ENCODE measurements at regions not wholly inside any gene's neighbourhood (a gene's known extent, or its start where the extent isn't known, plus 50 kb on each side); places are given as distances from the start of the nearest gene placed in this dataset.

GRCh38 chr16:25587783-25588182, 104.0 kb upstream of the HS3ST4 start (continued):
- no peak for TF ChIP-seq ATF6 (CRISPR knock-in tag; IDR thresholded peaks at IDR 0.05)

DNA sequence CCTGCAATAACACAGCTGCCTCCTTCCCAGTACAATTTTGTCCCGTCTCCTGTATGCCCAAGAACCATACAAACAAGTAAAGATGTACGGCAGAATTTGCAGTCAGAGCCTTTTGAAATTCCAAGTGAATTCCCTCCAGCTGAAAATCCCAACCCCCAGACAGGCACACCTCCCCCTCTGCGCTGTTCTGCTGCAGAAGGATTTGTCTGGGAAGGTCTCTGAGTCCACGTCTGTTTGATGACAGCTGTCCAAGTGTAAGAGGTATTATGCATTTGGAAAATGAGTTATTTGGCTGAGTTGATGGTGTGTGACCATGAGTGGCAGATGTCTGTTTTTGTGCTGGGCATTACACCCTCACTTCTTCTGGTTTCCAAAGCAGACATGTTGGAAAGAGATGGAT, 104.9 kb upstream of the HS3ST4 start:
- no peak overlapping the region for H3K4me3 Mint-ChIP-seq
- TF ChIP-seq OVOL2 (CRISPR knock-in tag; IDR thresholded peaks at IDR 0.05; ENCODE audit: borderline replicate concordance) (no peak), PREB (CRISPR knock-in tag; IDR thresholded peaks at IDR 0.05; ENCODE audit: borderline replicate concordance) (no peak)
- ATAC-seq (no peak), DNase-seq (ENCODE audit: low spot score) (no peak)
- H3K9me3 Mint-ChIP-seq, result peaks cover 35% of the 10 kb centered on the region
- ChIA-PET CTCF (no interaction called here), POLR2A (no interaction called here)
- no peak overlapping the region for H3K27ac Mint-ChIP-seq
- H3K36me3 Mint-ChIP-seq, result peaks cover 16% of the 10 kb centered on the region
- no peaks in the 10 kb centered on the region for H3K27me3 Mint-ChIP-seq (ENCODE audit: low read depth)
- peaks cover 7% of the 10 kb centered on the region for H3K4me1 Mint-ChIP-seq

DNA sequence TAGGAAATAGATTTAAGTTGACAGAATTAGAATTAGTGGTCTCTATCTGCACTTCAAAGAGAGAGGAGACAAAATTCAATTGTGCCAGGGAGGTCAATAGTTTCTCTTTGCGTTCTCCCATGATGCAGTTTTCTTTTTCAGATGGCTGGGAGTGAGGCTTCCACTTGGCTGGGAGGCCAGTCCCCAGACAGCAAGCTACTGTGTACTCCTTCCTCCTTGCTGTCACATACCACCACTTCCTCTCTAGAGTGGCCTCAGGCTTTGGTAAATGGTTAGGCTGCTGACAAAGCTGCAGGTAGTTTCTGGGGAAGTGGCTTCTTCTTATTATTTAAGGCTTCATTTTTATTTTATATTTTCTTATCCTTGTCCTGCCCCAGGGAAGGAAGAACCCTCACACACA, 106.2 kb upstream of the HS3ST4 start:
- H3K4me3 Mint-ChIP-seq, result no peak overlapping the region
- peaks cover 7% of the 10 kb centered on the region for H3K4me1 Mint-ChIP-seq
- TF ChIP-seq ZNF671 (CRISPR knock-in tag; IDR thresholded peaks at IDR 0.05) (no peak), OVOL2 (CRISPR knock-in tag; IDR thresholded peaks at IDR 0.05; ENCODE audit: borderline replicate concordance) (no peak), CBFB (CRISPR knock-in tag; IDR thresholded peaks at IDR 0.05; ENCODE audit: low read depth) (no peak), GABPB1 (CRISPR knock-in tag; IDR thresholded peaks at IDR 0.05) (no peak), RORB (CRISPR knock-in tag; IDR thresholded peaks at IDR 0.05) (no peak), IRF1 (CRISPR knock-in tag; IDR thresholded peaks at IDR 0.05) (no peak), RELA (CRISPR knock-in tag; IDR thresholded peaks at IDR 0.05; ENCODE audit: borderline replicate concordance) (no peak)
- TF ChIP-seq, protein P1, sequence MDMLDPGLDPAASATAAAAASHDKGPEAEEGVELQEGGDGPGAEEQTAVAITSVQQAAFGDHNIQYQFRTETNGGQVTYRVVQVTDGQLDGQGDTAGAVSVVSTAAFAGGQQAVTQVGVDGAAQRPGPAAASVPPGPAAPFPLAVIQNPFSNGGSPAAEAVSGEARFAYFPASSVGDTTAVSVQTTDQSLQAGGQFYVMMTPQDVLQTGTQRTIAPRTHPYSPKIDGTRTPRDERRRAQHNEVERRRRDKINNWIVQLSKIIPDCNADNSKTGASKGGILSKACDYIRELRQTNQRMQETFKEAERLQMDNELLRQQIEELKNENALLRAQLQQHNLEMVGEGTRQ (CRISPR knock-in tag; IDR thresholded peaks at IDR 0.05), result no peak
- TF ChIP-seq, protein P2, sequence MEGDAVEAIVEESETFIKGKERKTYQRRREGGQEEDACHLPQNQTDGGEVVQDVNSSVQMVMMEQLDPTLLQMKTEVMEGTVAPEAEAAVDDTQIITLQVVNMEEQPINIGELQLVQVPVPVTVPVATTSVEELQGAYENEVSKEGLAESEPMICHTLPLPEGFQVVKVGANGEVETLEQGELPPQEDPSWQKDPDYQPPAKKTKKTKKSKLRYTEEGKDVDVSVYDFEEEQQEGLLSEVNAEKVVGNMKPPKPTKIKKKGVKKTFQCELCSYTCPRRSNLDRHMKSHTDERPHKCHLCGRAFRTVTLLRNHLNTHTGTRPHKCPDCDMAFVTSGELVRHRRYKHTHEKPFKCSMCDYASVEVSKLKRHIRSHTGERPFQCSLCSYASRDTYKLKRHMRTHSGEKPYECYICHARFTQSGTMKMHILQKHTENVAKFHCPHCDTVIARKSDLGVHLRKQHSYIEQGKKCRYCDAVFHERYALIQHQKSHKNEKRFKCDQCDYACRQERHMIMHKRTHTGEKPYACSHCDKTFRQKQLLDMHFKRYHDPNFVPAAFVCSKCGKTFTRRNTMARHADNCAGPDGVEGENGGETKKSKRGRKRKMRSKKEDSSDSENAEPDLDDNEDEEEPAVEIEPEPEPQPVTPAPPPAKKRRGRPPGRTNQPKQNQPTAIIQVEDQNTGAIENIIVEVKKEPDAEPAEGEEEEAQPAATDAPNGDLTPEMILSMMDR (IDR thresholded peaks at IDR 0.05), result no peak
- TF ChIP-seq, protein P3, sequence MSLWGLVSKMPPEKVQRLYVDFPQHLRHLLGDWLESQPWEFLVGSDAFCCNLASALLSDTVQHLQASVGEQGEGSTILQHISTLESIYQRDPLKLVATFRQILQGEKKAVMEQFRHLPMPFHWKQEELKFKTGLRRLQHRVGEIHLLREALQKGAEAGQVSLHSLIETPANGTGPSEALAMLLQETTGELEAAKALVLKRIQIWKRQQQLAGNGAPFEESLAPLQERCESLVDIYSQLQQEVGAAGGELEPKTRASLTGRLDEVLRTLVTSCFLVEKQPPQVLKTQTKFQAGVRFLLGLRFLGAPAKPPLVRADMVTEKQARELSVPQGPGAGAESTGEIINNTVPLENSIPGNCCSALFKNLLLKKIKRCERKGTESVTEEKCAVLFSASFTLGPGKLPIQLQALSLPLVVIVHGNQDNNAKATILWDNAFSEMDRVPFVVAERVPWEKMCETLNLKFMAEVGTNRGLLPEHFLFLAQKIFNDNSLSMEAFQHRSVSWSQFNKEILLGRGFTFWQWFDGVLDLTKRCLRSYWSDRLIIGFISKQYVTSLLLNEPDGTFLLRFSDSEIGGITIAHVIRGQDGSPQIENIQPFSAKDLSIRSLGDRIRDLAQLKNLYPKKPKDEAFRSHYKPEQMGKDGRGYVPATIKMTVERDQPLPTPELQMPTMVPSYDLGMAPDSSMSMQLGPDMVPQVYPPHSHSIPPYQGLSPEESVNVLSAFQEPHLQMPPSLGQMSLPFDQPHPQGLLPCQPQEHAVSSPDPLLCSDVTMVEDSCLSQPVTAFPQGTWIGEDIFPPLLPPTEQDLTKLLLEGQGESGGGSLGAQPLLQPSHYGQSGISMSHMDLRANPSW (CRISPR knock-in tag; conservative IDR thresholded peaks at IDR 0.05; ENCODE audit: low read depth), result no peak
- H3K9me3 Mint-ChIP-seq, result peaks cover 35% of the 10 kb centered on the region
- H3K36me3 Mint-ChIP-seq, result peaks cover 16% of the 10 kb centered on the region
- ATAC-seq (no peak), DNase-seq (ENCODE audit: low spot score) (no peak)
- no peaks in the 10 kb centered on the region for H3K27me3 Mint-ChIP-seq (ENCODE audit: low read depth)
- POLR2A ChIA-PET, result no interaction called here
- CTCF ChIA-PET, result no interaction called here
- H3K27ac Mint-ChIP-seq, result no peak overlapping the region

All from WTC11 (cell line).